GM12878 (cell line): ENCODE measurements at regions not wholly inside any gene's neighbourhood (a gene's known extent, or its start where the extent isn't known, plus 50 kb on each side); places are given as distances from the start of the nearest gene placed in this dataset.

Experiments used
- ATAC-seq: fragments of 200-7000 bp; cut with Tn5 transposase; 3 replicates; pipeline ENCODE4 v1.9.1; 2020; ENCODE audit warnings: mild to moderate bottlenecking, moderate library complexity
- BruUV-seq: library from RNA; stranded (reverse); fragments of 400-500 nt; replicated peaks from 2 replicates; lab custom pipeline; 2021; lab: Mats Ljungman, UMichigan
- CTCF ChIA-PET: fragments of 300-600 bp; sonication (Branson Sonifier 250); formaldehyde crosslinking; extraction: SDS; loops from one replicate; lab custom pipeline; 2021; ENCODE audit warnings: inconsistent platforms; lab: Yijun Ruan, JAX
- POLR2A ChIA-PET: fragments of 350-600 bp; formaldehyde crosslinking; extraction: SDS; loops from one replicate; lab custom pipeline; 2021; ENCODE audit warnings: inconsistent platforms; lab: Charles Lee
- RAD21 ChIA-PET: fragments of 300-600 bp; sonication (Branson Sonifier 250); formaldehyde crosslinking; loops from one replicate; lab custom pipeline; 2023; ENCODE audit warnings: antibody characterized with exemption; ENCODE audit not compliant: unreplicated experiment; lab: Charles Lee
- SMC1A ChIA-PET: fragments of 300-600 bp; sonication (Branson Sonifier 250); formaldehyde crosslinking; loops from one replicate; lab custom pipeline; 2023; ENCODE audit not compliant: unreplicated experiment, uncharacterized antibody; lab: Charles Lee
- DNase-seq: peaks from one replicate; pipeline ENCODE4 v3.0.0-alpha.2; 2011; ENCODE audit warnings: low read depth, low spot score
- FAIRE-seq: peaks from 3 replicates; lab custom pipeline; 2011; peaks lifted over from hg19 to GRCh38; lab: Jason Lieb, UNC
- H2AFZ ChIP-seq: 2 replicates; pipeline ENCODE4 v1.6.0; 2011; ENCODE audit warnings: low read depth, low read length, control low read depth; ENCODE audit not compliant: control insufficient read depth
- H3K27ac ChIP-seq: 2 replicates; pipeline ENCODE4 v1.5.1; 2011; ENCODE audit warnings: control low read depth; ENCODE audit not compliant: control insufficient read depth, insufficient read depth
- H3K27me3 ChIP-seq, 2 experiments: replicated peaks in 1 of 2; 2 replicates each; pipeline versions ENCODE4 v1.6.0 to v1.6.1; 2011; ENCODE audit warnings: low read length in 1 of 2; ENCODE audit not compliant: control insufficient read depth in 2 of 2, insufficient read depth in 2 of 2
- H3K36me3 ChIP-seq, 2 experiments: 2 replicates each; pipeline ENCODE4 v1.5.1; 2011; ENCODE audit warnings: low read length in 1 of 2; ENCODE audit not compliant: control insufficient read depth in 2 of 2, insufficient read depth in 2 of 2
- H3K4me1 ChIP-seq: 2 replicates; pipeline ENCODE4 v1.6.1; 2011; ENCODE audit warnings: mild to moderate bottlenecking, low read length, moderate library complexity, mixed read lengths; ENCODE audit not compliant: control insufficient read depth, insufficient read depth
- H3K4me2 ChIP-seq: 2 replicates; pipeline ENCODE4 v1.6.0; 2011; ENCODE audit warnings: control low read depth; ENCODE audit not compliant: control insufficient read depth, insufficient read depth
- H3K4me3 ChIP-seq: fragments of 200-600 bp; sonication (generic); 2 replicates; pipeline ENCODE4 v1.5.1; 2016
- H3K79me2 ChIP-seq: 2 replicates; pipeline ENCODE4 v1.6.0; 2011; ENCODE audit warnings: low read length; ENCODE audit not compliant: control insufficient read depth, insufficient read depth
- H3K9ac ChIP-seq: 2 replicates; pipeline ENCODE4 v1.8.0; 2011; ENCODE audit warnings: low read length, control low read depth, mixed read lengths; ENCODE audit not compliant: control insufficient read depth, insufficient read depth
- H3K9me3 ChIP-seq: replicated peaks from 3 replicates; pipeline ENCODE4 v1.5.1; 2011; ENCODE audit warnings: mild to moderate bottlenecking, low read length; ENCODE audit not compliant: control insufficient read depth, insufficient read depth
- H4K20me1 ChIP-seq: 2 replicates; pipeline ENCODE4 v1.6.0; 2011; ENCODE audit not compliant: control insufficient read depth, insufficient read depth
- BCLAF1 ChIP-seq: fragments of 450-650 bp; IDR thresholded peaks from 2 replicates; pipeline ENCODE4 v1.6.1; 2017; ENCODE audit warnings: antibody characterized with exemption, mild to moderate bottlenecking, moderate library complexity
- NKRF ChIP-seq: fragments of 450-650 bp; conservative IDR thresholded peaks from 2 replicates; pipeline ENCODE4 v1.6.1; 2017; ENCODE audit warnings: mild to moderate bottlenecking, moderate library complexity
- WGBS: methylation state at CpG from one replicate; pipeline ENCODE4 v1.1.6; 2016; ENCODE audit warnings: low lambda C conversion rate; ENCODE audit not compliant: insufficient replicate concordance, insufficient coverage; ENCODE audit errors: missing lambda C conversion rate; 5-methylcytosine and 5-hydroxymethylcytosine counted together
- in situ Hi-C: fragments of 300-500 bp; cut with MboI; formaldehyde crosslinking; loops from 9 replicates; pipeline ENCODE4 v1.14.3; 2018; ENCODE audit warnings: mixed read lengths
- intact Hi-C: fragments of 100-400 bp; cut with micrococcal nuclease; formaldehyde crosslinking; loops from one replicate; pipeline ENCODE4 v1.14.2; 2022; ENCODE audit not compliant: unreplicated experiment

GRCh38 chr22:48679656-48680555, 1147.8 kb downstream of the BRD1 start:
- H4K20me1 ChIP-seq: no peaks in the 10 kb centered on the region
- ChIA-PET CTCF (no interaction called here), SMC1A (no interaction called here), POLR2A (no interaction called here), RAD21 (no interaction called here)
- no peak overlapping the region for H3K9ac ChIP-seq
- H3K4me2 ChIP-seq: no peak overlapping the region
- H3K4me3 ChIP-seq: no peak overlapping the region
- no peak for FAIRE-seq
- no peaks in the 10 kb centered on the region; the same call in 2 of the 3 replicates for H3K9me3 ChIP-seq
- 47% methylated on average over 21 of the region's 28 CpGs for WGBS
- no peaks in the 10 kb centered on the region for H3K79me2 ChIP-seq
- no TSS peak for BruUV-seq
- no peaks in the 10 kb centered on the region for H3K27me3 ChIP-seq
- no peak overlapping the region for H2AFZ ChIP-seq
- no peaks in the 10 kb centered on the region for H3K4me1 ChIP-seq
- in situ Hi-C loops (no loop called here), intact Hi-C loops (no loop called here)
- no peak for DNase-seq
- no peak for ATAC-seq
- TF ChIP-seq NKRF (no peak), BCLAF1 (no peak)
- H3K27ac ChIP-seq: no peak overlapping the region
- no peaks in the 10 kb centered on the region for H3K36me3 ChIP-seq
